ENCODE measurements at regions not wholly inside any gene's neighbourhood (a gene's known extent, or its start where the extent isn't known, plus 50 kb on each side); places are given as distances from the start of the nearest gene placed in this dataset.

DNA sequence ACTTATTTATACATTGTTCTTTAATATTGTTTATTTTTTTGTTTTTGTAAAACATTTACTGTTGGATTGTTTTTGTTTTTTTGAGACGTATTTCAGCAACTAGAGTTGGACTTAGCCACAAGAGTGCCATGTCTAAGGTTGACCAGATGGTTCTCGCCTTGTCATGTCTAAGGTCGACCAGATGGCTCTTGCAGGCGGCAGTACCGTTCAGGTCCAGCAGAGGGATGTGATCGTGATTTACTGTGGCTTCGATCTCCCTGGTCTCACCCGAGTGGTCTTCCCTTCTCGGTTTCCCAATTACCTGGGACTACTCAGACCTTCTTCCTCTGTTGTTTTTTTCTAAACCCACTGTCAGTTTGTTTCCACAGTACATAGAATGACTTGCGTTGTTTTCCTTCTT, 1438.6 kb downstream of the UQCRFS1 start:
- H3K27me3 Mint-ChIP-seq (ENCODE audit: low read depth), result peaks cover 58% of the 10 kb centered on the region
- Histone ChIP-seq H2AK5ac (ENCODE audit: insufficient read length, low read length) (no peak overlapping the region), H3K27ac (ENCODE audit: insufficient read length, low read depth, low read length) (no peak overlapping the region), H2BK12ac (ENCODE audit: insufficient read length, low read depth, low read length) (no peak overlapping the region), H4K20me1 (ENCODE audit: control insufficient read depth, insufficient read depth, insufficient read length) (no peaks in the 10 kb centered on the region), H3T11ph (ENCODE audit: low read length) (no peak overlapping the region), H4K5ac (ENCODE audit: insufficient read length, low read depth, low read length) (no peak overlapping the region), H2BK15ac (ENCODE audit: low read depth, low read length) (no peak overlapping the region), H3K79me2 (ENCODE audit: insufficient read depth, low read length) (no peaks in the 10 kb centered on the region), H2AFZ (ENCODE audit: low read length) (no peak overlapping the region), H3K27me3 (ENCODE audit: insufficient read depth, low read length) (peaks cover 15% of the 10 kb centered on the region; the same call in 1 of the 2 replicates), H3K4me1 (ENCODE audit: insufficient read depth, low read length) (no peaks in the 10 kb centered on the region), H3K9me3 (ENCODE audit: control insufficient read depth, low read depth, low read length) (peaks cover 38% of the 10 kb centered on the region), H3K56ac (ENCODE audit: insufficient read length, low read depth, low read length) (no peak overlapping the region), H4K91ac (ENCODE audit: insufficient read length, low read depth, low read length) (no peak overlapping the region), H3K4me2 (ENCODE audit: insufficient read depth, insufficient read length, low read length) (no peak overlapping the region), H3K79me1 (ENCODE audit: insufficient read depth, low read depth, low read length, poor library complexity, severe bottlenecking) (no peaks in the 10 kb centered on the region), H3K23me2 (ENCODE audit: insufficient read length, low read depth, low read length, poor library complexity, severe bottlenecking) (no peaks in the 10 kb centered on the region), H4K8ac (replicated peaks; ENCODE audit: insufficient read length, low read depth, low read length) (no peak overlapping the region), H2BK5ac (ENCODE audit: insufficient read length, low read length) (no peak overlapping the region), H3K4ac (ENCODE audit: low read depth, low read length) (no peak overlapping the region), H3K18ac (ENCODE audit: insufficient read length, low read depth, low read length) (no peak overlapping the region), H3K23ac (ENCODE audit: insufficient read length, low read depth, low read length) (no peak overlapping the region), H3K9ac (ENCODE audit: extremely low read depth, insufficient read length, low read length) (no peak overlapping the region), H3K14ac (ENCODE audit: insufficient read depth, low read length) (no peak overlapping the region), H2BK20ac (ENCODE audit: low read depth, low read length, poor library complexity, severe bottlenecking) (no peak overlapping the region), H2BK120ac (ENCODE audit: low read depth, low read length, poor library complexity, severe bottlenecking) (no peak overlapping the region)
- H3K27ac Mint-ChIP-seq, result no peak overlapping the region
- peaks cover 75 to 89% (median 89%) of the 10 kb centered on the region in 3 experiments for H3K36me3 Mint-ChIP-seq (ENCODE audit: insufficient read depth in 1 of 3, low read depth in 3 of 3)
- TF ChIP-seq, protein P1, sequence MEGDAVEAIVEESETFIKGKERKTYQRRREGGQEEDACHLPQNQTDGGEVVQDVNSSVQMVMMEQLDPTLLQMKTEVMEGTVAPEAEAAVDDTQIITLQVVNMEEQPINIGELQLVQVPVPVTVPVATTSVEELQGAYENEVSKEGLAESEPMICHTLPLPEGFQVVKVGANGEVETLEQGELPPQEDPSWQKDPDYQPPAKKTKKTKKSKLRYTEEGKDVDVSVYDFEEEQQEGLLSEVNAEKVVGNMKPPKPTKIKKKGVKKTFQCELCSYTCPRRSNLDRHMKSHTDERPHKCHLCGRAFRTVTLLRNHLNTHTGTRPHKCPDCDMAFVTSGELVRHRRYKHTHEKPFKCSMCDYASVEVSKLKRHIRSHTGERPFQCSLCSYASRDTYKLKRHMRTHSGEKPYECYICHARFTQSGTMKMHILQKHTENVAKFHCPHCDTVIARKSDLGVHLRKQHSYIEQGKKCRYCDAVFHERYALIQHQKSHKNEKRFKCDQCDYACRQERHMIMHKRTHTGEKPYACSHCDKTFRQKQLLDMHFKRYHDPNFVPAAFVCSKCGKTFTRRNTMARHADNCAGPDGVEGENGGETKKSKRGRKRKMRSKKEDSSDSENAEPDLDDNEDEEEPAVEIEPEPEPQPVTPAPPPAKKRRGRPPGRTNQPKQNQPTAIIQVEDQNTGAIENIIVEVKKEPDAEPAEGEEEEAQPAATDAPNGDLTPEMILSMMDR (conservative IDR thresholded peaks at IDR 0.05), result peak; percentile 45; the same call in 2 of the 3 replicates
- DNase-seq, result peak; percentile 35
- H3K9me3 Mint-ChIP-seq, result peaks cover 98 to 99% of the 10 kb centered on the region in 2 experiments
- no peaks in the 10 kb centered on the region for H3K4me1 Mint-ChIP-seq
- H3K4me3 Mint-ChIP-seq, result no peak overlapping the region
- WGBS (ENCODE audit: extremely low coverage, insufficient read length, low lambda C conversion rate), result no CpG with 5 or more reads among the region's 10 CpGs
